ENCODE measurements at regions not wholly inside any gene's neighbourhood (a gene's known extent, or its start where the extent isn't known, plus 50 kb on each side); places are given as distances from the start of the nearest gene placed in this dataset.
A peak's percentile ranks its signal among the peaks of the same experiment; 100 is the strongest.

- no peak for DNase-seq (ENCODE audit: low spot score)
These were observed 146.5 kb downstream of the SYK start for GRCh38 chr9:90948156-90948555.

GRCh38 chr9:90950600-90950999, 149.0 kb downstream of the SYK start:
- DNase-seq (ENCODE audit: low spot score) = no peak
- FAIRE-seq = no peak

More at GRCh38 chr9:90948156-90948555, 146.5 kb downstream of the SYK start:
- FAIRE-seq = no peak

- FAIRE-seq = no peak
These were observed 151.6 kb downstream of the SYK start for GRCh38 chr9:90953200-90953599.

GRCh38 chr9:90953805-90954204, 152.2 kb downstream of the SYK start:
- no peak for DNase-seq (ENCODE audit: low spot score)
- no peak for FAIRE-seq

More at GRCh38 chr9:90953200-90953599, 151.6 kb downstream of the SYK start:
- no peak for DNase-seq (ENCODE audit: low spot score)

- peak; percentile 40 for DNase-seq (ENCODE audit: low spot score)
- no peak for FAIRE-seq
These were observed 154.6 kb downstream of the SYK start for GRCh38 chr9:90956026-90956810.

GRCh38 chr9:90958328-90958727, 156.7 kb downstream of the SYK start:
- DNase-seq (ENCODE audit: low spot score) (no peak), FAIRE-seq (no peak)

GRCh38 chr9:90960941-90961340, 159.3 kb downstream of the SYK start:
- FAIRE-seq = no peak

GRCh38 chr9:90961375-90961774, 159.8 kb downstream of the SYK start:
- DNase-seq (ENCODE audit: low spot score) (no peak), FAIRE-seq (no peak)

More at GRCh38 chr9:90960941-90961340, 159.3 kb downstream of the SYK start:
- no peak for DNase-seq (ENCODE audit: low spot score)

- DNase-seq (ENCODE audit: low spot score) (peak; percentile 60), FAIRE-seq (peak; percentile 48)
These were observed 162.7 kb downstream of the SYK start for GRCh38 chr9:90964101-90965020.

- DNase-seq (ENCODE audit: low spot score) (no peak), FAIRE-seq (no peak)
These were observed 163.8 kb downstream of the SYK start for GRCh38 chr9:90965226-90966030.

GRCh38 chr9:90966031-90966290, 164.3 kb downstream of the SYK start:
- FAIRE-seq = no peak

GRCh38 chr9:90966480-90967144, 165.0 kb downstream of the SYK start:
- FAIRE-seq (no peak), DNase-seq (ENCODE audit: low spot score) (no peak)

More at GRCh38 chr9:90966031-90966290, 164.3 kb downstream of the SYK start:
- DNase-seq (ENCODE audit: low spot score) = no peak

GRCh38 chr9:90967145-90967538, 165.5 kb downstream of the SYK start:
- FAIRE-seq (no peak), DNase-seq (ENCODE audit: low spot score) (no peak)

- DNase-seq (ENCODE audit: low spot score) (no peak), FAIRE-seq (no peak)
These were observed 167.5 kb downstream of the SYK start for GRCh38 chr9:90969021-90969675.

- DNase-seq (ENCODE audit: low spot score) (no peak), FAIRE-seq (no peak)
These were observed 169.0 kb downstream of the SYK start for GRCh38 chr9:90970608-90971007.

GRCh38 chr9:90972057-90972456, 170.4 kb downstream of the SYK start:
- DNase-seq (ENCODE audit: low spot score) (no peak), FAIRE-seq (no peak)

- no peak for FAIRE-seq
- no peak for DNase-seq (ENCODE audit: low spot score)
These were observed 172.4 kb downstream of the SYK start for GRCh38 chr9:90974016-90974415.

- no peak for DNase-seq (ENCODE audit: low spot score)
- FAIRE-seq = no peak
These were observed 173.1 kb downstream of the SYK start for GRCh38 chr9:90974643-90975245.

GRCh38 chr9:90975781-90976538, 174.3 kb downstream of the SYK start:
- DNase-seq (ENCODE audit: low spot score) (no peak), FAIRE-seq (no peak)
